Ascending aorta (tissue), 2 donors: ENCODE measurements at regions not wholly inside any gene's neighbourhood (a gene's known extent, or its start where the extent isn't known, plus 50 kb on each side); places are given as distances from the start of the nearest gene placed in this dataset.

Experiments used
- DNase-seq, 2 donors: peaks; one replicate each; pipeline ENCODE4 v3.0.0-alpha.2; 2019; ENCODE audit warnings: low spot score in 2 of 2
- H3K27ac ChIP-seq, 2 donors: fragments of 200-600 bp; sonication (generic); one replicate each; pipeline ENCODE4 v1.5.1; 2016 to 2017; ENCODE audit warnings: mild to moderate bottlenecking in 1 of 2
- H3K27me3 ChIP-seq: fragments of 200-600 bp; sonication (generic); one replicate; pipeline ENCODE4 v1.5.1; 2017
- H3K36me3 ChIP-seq, 2 donors: fragments of 200-600 bp; sonication (generic); one replicate each; pipeline ENCODE4 v1.5.1; 2016
- H3K4me1 ChIP-seq, 2 donors: fragments of 200-600 bp; sonication (generic); one replicate each; pipeline ENCODE4 v1.5.1; 2016 to 2017; ENCODE audit warnings: mild to moderate bottlenecking in 1 of 2
- H3K4me3 ChIP-seq, 2 donors: fragments of 200-600 bp; sonication (generic); one replicate each; pipeline ENCODE4 v1.5.1; 2016 to 2017; ENCODE audit warnings: mild to moderate bottlenecking in 1 of 2
- H3K9me3 ChIP-seq, 2 donors: fragments of 200-600 bp; sonication (generic); one replicate each; pipeline ENCODE4 v1.5.1; 2016
- CTCF ChIP-seq, 3 experiments: fragments of 200-600 bp in 2 of 3; fragments of 450-650 bp in 1 of 3; sonication (generic) in 2 of 3; IDR thresholded peaks; one replicate each; pipeline ENCODE4 v1.5.1; 2016 to 2019; ENCODE audit warnings: antibody characterized with exemption in 3 of 3, mild to moderate bottlenecking in 1 of 3, moderate library complexity in 1 of 3
- intact Hi-C: fragments of 100-400 bp; cut with DNase I; formaldehyde crosslinking; loops from one replicate; pipeline ENCODE4 v1.15.1; 2023

GRCh38 chr20:40602381-40602780, 86.7 kb downstream of the MAFB start:
- peaks cover 0 to 7% of the 10 kb centered on the region in 2 donors for H3K9me3 ChIP-seq
- H3K27me3 ChIP-seq = no peaks in the 10 kb centered on the region
- no peak overlapping the region for H3K4me3 ChIP-seq
- H3K4me1 ChIP-seq = no peaks in the 10 kb centered on the region
- intact Hi-C loops = no loop called here
- DNase-seq = no peak
- no peaks in the 10 kb centered on the region for H3K36me3 ChIP-seq
- no peak overlapping the region for H3K27ac ChIP-seq
- no peak for TF ChIP-seq CTCF (IDR thresholded peaks at IDR 0.05)

- intact Hi-C loops = no loop called here
- Histone ChIP-seq H3K36me3 (no peaks in the 10 kb centered on the region), H3K4me3 (no peak overlapping the region), H3K27ac (no peak overlapping the region), H3K27me3 (no peaks in the 10 kb centered on the region), H3K9me3 (peaks cover 0 to 7% of the 10 kb centered on the region in 2 donors), H3K4me1 (no peaks in the 10 kb centered on the region)
- no peak for DNase-seq
- no peak for TF ChIP-seq CTCF (IDR thresholded peaks at IDR 0.05)
Observed at GRCh38 chr20:40600441-40601219, 88.4 kb downstream of the MAFB start.

GRCh38 chr20:40599987-40600386, 89.0 kb downstream of the MAFB start:
- peaks cover 0 to 7% of the 10 kb centered on the region in 2 donors for H3K9me3 ChIP-seq

GRCh38 chr20:40592941-40593340, 96.1 kb downstream of the MAFB start:
- DNase-seq = no peak
- no peaks in the 10 kb centered on the region for H3K9me3 ChIP-seq
- no peaks in the 10 kb centered on the region for H3K4me1 ChIP-seq
- no peaks in the 10 kb centered on the region for H3K27me3 ChIP-seq
- no peak for TF ChIP-seq CTCF (IDR thresholded peaks at IDR 0.05)
- no peak overlapping the region for H3K27ac ChIP-seq
- intact Hi-C loops = no loop called here
- H3K4me3 ChIP-seq = no peak overlapping the region
- no peaks in the 10 kb centered on the region for H3K36me3 ChIP-seq

More at GRCh38 chr20:40599987-40600386, 89.0 kb downstream of the MAFB start:
- Histone ChIP-seq H3K27ac (no peak overlapping the region), H3K4me1 (no peaks in the 10 kb centered on the region), H3K36me3 (no peaks in the 10 kb centered on the region), H3K4me3 (no peak overlapping the region), H3K27me3 (no peaks in the 10 kb centered on the region)
- no peak for TF ChIP-seq CTCF (IDR thresholded peaks at IDR 0.05)
- DNase-seq = no peak
- intact Hi-C loops = no loop called here

GRCh38 chr20:40591536-40591935, 97.5 kb downstream of the MAFB start:
- H3K36me3 ChIP-seq = no peaks in the 10 kb centered on the region
- H3K27me3 ChIP-seq = no peaks in the 10 kb centered on the region
- no peaks in the 10 kb centered on the region for H3K4me1 ChIP-seq
- no peaks in the 10 kb centered on the region for H3K9me3 ChIP-seq
- no peak overlapping the region for H3K27ac ChIP-seq
- H3K4me3 ChIP-seq = no peak overlapping the region
- no peak for TF ChIP-seq CTCF (IDR thresholded peaks at IDR 0.05)
- DNase-seq = no peak
- intact Hi-C loops = no loop called here
